ENCODE measurements at regions not wholly inside any gene's neighbourhood (a gene's known extent, or its start where the extent isn't known, plus 50 kb on each side); places are given as distances from the start of the nearest gene placed in this dataset.

- Histone ChIP-seq H3K4me2 (ENCODE audit: insufficient read depth, low read length) (no peak overlapping the region), H2AFZ (ENCODE audit: low read depth, low read length) (no peak overlapping the region), H3K9me1 (ENCODE audit: control insufficient read depth, insufficient read depth, low read length) (no peaks in the 10 kb centered on the region), H4K20me1 (replicated peaks; ENCODE audit: control insufficient read depth, insufficient read depth, low read length) (no peaks in the 10 kb centered on the region), H3K27me3 (ENCODE audit: control insufficient read depth in 2 of 2, insufficient read depth in 2 of 2, low read length in 2 of 2) (no peaks in the 10 kb centered on the region), H3K36me3 (ENCODE audit: control insufficient read depth, insufficient read depth, low read length) (no peaks in the 10 kb centered on the region), H3K4me3 (no peak overlapping the region), H3K9me3 (replicated peaks; ENCODE audit: control insufficient read depth, insufficient read depth, low read depth, low read length) (0 out of 2 replicates have a peak, but pooled peaks cover 1% of the 10 kb centered on the region), H3K27ac (ENCODE audit: extremely low read depth, low read depth, low read length) (no peak overlapping the region), H3K9ac (ENCODE audit: insufficient read depth in 1 of 2, low read depth in 2 of 2, low read length in 2 of 2) (no peak overlapping the region), H3K4me1 (replicated peaks in 1 of 2; ENCODE audit: control insufficient read depth in 2 of 2, insufficient read depth in 2 of 2, low read length in 2 of 2) (no peaks in the 10 kb centered on the region), H3K79me2 (ENCODE audit: control insufficient read depth, insufficient read depth, low read length) (no peaks in the 10 kb centered on the region)
- FAIRE-seq, result no peak
- no peak for ATAC-seq
- TF ChIP-seq YBX1 (IDR thresholded peaks at IDR 0.05) (no peak), POLR2H (tag; IDR thresholded peaks at IDR 0.05; ENCODE audit: low read depth) (no peak), ZNF316 (IDR thresholded peaks at IDR 0.05) (peak; percentile 41), RFX5 (IDR thresholded peaks at IDR 0.05; ENCODE audit: low read depth, low read length) (no peak), CBFA2T3 (IDR thresholded peaks at IDR 0.05) (no peak), ZBTB1 (CRISPR knock-in tag; IDR thresholded peaks at IDR 0.05; ENCODE audit: borderline replicate concordance, low read depth) (no peak), ZNF77 (CRISPR knock-in tag; IDR thresholded peaks at IDR 0.05) (no peak), MLX (CRISPR knock-in tag; conservative IDR thresholded peaks at IDR 0.05) (no peak), KHSRP (IDR thresholded peaks at IDR 0.05) (no peak)
- DNase-seq (ENCODE audit: extremely low read depth in 1 of 4, low spot score in 3 of 4), result no peak
- WGBS (ENCODE audit: insufficient coverage, low coverage, missing lambda C conversion rate), result 6% methylated on average over 5 of the region's 5 CpGs
- CTCF ChIA-PET (ENCODE audit: low intra/inter-chr PET ratio), result no interaction called here
- in situ Hi-C loops (cut with MboI) (no loop called here), intact Hi-C loops (cut with micrococcal nuclease) (no loop called here)
- POLR2A ChIA-PET, result no interaction called here
- no TSS peak for BruUV-seq (replicated peaks)
These were observed 494.1 kb downstream of the HACE1 start for GRCh38 chr6:104365451-104366234.
